GM20000 (cell line): ENCODE measurements at regions not wholly inside any gene's neighbourhood (a gene's known extent, or its start where the extent isn't known, plus 50 kb on each side); places are given as distances from the start of the nearest gene placed in this dataset.

Source experiments
- DNase-seq: peaks from one replicate; pipeline ENCODE4 v3.0.0; 2012; ENCODE audit warnings: low spot score
- TF ChIP-seq, protein P1 (sequence below): IDR thresholded peaks from 2 replicates; pipeline ENCODE4 v1.5.1; 2012; ENCODE audit warnings: mild to moderate bottlenecking, control low read depth; ENCODE audit errors: extremely low read depth, missing control alignments

DNA sequence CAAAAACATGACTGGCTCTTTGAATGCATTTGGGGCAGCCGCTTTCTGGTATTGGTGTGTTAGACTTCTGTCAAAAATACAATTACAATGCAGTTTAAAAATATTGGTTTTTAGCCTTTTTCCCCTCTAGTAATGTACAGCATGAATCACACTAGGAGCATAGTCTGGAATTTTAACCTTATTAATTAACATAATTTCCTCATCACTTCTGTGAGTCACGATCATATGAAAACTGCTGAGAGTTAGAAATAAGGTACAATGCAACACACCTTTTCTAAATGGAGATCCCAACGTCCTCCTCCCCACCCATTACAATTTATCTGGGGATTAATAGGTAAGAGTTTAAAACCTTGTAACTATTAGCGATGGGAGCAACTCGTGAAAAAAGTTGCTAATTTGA lies 297.1 kb upstream of the RIMS1 start:
- TF ChIP-seq, protein P1, sequence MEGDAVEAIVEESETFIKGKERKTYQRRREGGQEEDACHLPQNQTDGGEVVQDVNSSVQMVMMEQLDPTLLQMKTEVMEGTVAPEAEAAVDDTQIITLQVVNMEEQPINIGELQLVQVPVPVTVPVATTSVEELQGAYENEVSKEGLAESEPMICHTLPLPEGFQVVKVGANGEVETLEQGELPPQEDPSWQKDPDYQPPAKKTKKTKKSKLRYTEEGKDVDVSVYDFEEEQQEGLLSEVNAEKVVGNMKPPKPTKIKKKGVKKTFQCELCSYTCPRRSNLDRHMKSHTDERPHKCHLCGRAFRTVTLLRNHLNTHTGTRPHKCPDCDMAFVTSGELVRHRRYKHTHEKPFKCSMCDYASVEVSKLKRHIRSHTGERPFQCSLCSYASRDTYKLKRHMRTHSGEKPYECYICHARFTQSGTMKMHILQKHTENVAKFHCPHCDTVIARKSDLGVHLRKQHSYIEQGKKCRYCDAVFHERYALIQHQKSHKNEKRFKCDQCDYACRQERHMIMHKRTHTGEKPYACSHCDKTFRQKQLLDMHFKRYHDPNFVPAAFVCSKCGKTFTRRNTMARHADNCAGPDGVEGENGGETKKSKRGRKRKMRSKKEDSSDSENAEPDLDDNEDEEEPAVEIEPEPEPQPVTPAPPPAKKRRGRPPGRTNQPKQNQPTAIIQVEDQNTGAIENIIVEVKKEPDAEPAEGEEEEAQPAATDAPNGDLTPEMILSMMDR: no peak
- no peak for DNase-seq

- no peak for DNase-seq
- TF ChIP-seq, protein P1: no peak
Measured at GRCh38 chr6:71592643-71593042, 293.7 kb upstream of the RIMS1 start.

GRCh38 chr6:71599359-71599758 lies 287.0 kb upstream of the RIMS1 start:
- DNase-seq: no peak
- TF ChIP-seq, protein P1: no peak

GRCh38 chr6:71602385-71603007 lies 283.9 kb upstream of the RIMS1 start:
- TF ChIP-seq, protein P1: no peak
- no peak for DNase-seq

DNA sequence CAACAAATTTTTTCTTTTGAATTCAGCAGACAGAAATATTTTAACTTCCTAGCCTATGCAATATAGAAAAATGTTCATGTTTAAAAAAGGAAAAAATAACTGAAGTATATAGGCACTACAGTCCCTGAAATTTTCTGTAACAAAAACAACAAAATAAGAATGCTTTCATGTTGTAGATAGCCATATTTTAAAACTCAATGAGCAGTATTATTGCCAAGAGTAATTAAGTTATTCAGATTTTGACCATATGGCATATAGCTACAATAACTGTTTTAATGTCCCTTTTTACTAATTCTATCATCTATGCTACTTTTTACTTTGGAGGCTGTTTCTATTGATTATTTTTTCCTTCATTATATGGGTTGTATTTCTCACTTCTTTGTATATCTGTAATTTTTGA lies 283.3 kb upstream of the RIMS1 start:
- TF ChIP-seq, protein P1: no peak
- no peak for DNase-seq

- TF ChIP-seq, protein P1: no peak
- DNase-seq: no peak
Measured at GRCh38 chr6:71608646-71609045, 277.7 kb upstream of the RIMS1 start.

- TF ChIP-seq, protein P1: no peak
- DNase-seq: no peak
Measured at GRCh38 chr6:71619836-71620235, 266.5 kb upstream of the RIMS1 start.
